ENCODE measurements at regions not wholly inside any gene's neighbourhood (a gene's known extent, or its start where the extent isn't known, plus 50 kb on each side); places are given as distances from the start of the nearest gene placed in this dataset.

DNA sequence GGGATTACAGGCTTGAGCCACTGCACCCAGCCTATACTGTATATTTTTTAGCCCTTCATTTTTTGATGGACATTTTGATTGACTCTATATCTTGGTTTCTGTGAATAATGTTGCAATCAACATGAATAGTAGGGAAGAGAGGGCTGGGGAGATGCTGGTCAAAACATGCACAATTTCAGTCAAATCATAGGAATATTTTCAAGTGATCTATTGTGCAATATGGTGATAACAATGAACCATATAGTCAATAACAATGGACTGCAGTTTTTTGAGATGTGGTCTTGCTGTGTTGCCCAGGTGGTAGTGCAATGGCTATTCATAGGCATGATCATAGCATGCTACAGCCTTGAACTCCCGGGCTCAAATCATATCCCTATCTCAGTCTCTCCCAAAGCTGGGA is 264.7 kb upstream of the TMEFF2 start:
- no peaks in the 10 kb centered on the region for H3K4me1 ChIP-seq (ENCODE audit: control insufficient read depth in 1 of 2, insufficient read depth in 1 of 2, low read depth in 1 of 2, low read length in 1 of 2)
- no peak overlapping the region for H3K27ac ChIP-seq
- no peak overlapping the region for H3K4me3 ChIP-seq (ENCODE audit: low read depth in 1 of 2, low read length in 1 of 2)
- H3K9me3 ChIP-seq: no peaks in the 10 kb centered on the region
- H3K36me3 ChIP-seq: no peaks in the 10 kb centered on the region
- H3K27me3 ChIP-seq: no peaks in the 10 kb centered on the region
- TF ChIP-seq, protein P1, sequence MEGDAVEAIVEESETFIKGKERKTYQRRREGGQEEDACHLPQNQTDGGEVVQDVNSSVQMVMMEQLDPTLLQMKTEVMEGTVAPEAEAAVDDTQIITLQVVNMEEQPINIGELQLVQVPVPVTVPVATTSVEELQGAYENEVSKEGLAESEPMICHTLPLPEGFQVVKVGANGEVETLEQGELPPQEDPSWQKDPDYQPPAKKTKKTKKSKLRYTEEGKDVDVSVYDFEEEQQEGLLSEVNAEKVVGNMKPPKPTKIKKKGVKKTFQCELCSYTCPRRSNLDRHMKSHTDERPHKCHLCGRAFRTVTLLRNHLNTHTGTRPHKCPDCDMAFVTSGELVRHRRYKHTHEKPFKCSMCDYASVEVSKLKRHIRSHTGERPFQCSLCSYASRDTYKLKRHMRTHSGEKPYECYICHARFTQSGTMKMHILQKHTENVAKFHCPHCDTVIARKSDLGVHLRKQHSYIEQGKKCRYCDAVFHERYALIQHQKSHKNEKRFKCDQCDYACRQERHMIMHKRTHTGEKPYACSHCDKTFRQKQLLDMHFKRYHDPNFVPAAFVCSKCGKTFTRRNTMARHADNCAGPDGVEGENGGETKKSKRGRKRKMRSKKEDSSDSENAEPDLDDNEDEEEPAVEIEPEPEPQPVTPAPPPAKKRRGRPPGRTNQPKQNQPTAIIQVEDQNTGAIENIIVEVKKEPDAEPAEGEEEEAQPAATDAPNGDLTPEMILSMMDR (IDR thresholded peaks at IDR 0.05): no peak

- Histone ChIP-seq H3K4me1 (ENCODE audit: control insufficient read depth in 1 of 2, insufficient read depth in 1 of 2, low read depth in 1 of 2, low read length in 1 of 2) (no peaks in the 10 kb centered on the region), H3K4me3 (ENCODE audit: low read depth in 1 of 2, low read length in 1 of 2) (no peak overlapping the region), H3K9me3 (no peaks in the 10 kb centered on the region), H3K36me3 (no peaks in the 10 kb centered on the region), H3K27me3 (no peaks in the 10 kb centered on the region), H3K27ac (no peak overlapping the region)
- TF ChIP-seq, protein P1 (IDR thresholded peaks at IDR 0.05): no peak
These were observed 254.1 kb upstream of the TMEFF2 start for GRCh38 chr2:192448881-192449280.

DNA sequence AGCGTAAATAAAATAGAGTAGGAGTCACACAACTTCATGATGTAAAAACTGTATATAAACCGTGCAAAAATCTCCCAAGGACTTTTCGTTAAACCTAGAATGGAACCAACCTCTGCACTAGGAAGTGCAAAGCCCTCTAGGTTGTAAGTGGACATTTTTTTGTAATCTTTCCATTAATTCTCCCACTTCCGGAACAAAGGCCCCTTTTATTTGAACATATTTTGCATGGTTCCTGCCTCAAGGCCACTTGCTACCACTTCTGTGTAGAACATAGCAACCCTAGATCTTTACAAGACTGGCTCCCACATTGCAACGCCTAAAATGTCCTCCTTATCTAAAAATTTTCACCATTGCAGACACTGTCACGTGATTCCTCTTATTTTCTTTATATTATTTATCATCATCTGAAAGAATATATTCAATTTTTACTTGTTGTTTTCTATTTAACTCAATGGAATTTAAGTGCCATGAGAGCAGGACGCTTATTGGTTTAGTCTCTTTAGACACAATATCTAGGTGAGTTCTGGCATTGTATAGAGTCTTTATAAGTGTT is 249.6 kb upstream of the TMEFF2 start:
- Histone ChIP-seq H3K4me3 (ENCODE audit: low read depth in 1 of 2, low read length in 1 of 2) (no peak overlapping the region), H3K27me3 (no peaks in the 10 kb centered on the region)
- TF ChIP-seq, protein P1 (IDR thresholded peaks at IDR 0.05): no peak

GRCh38 chr2:192443831-192444230 is 249.1 kb upstream of the TMEFF2 start:
- Histone ChIP-seq H3K4me1 (ENCODE audit: control insufficient read depth in 1 of 2, insufficient read depth in 1 of 2, low read depth in 1 of 2, low read length in 1 of 2) (no peaks in the 10 kb centered on the region), H3K27me3 (no peaks in the 10 kb centered on the region), H3K36me3 (no peaks in the 10 kb centered on the region), H3K4me3 (ENCODE audit: low read depth in 1 of 2, low read length in 1 of 2) (no peak overlapping the region), H3K9me3 (no peaks in the 10 kb centered on the region), H3K27ac (no peak overlapping the region)
- TF ChIP-seq, protein P1 (IDR thresholded peaks at IDR 0.05): no peak

More for the DNA sequence above, 249.6 kb upstream of the TMEFF2 start:
- Histone ChIP-seq H3K4me1 (ENCODE audit: control insufficient read depth in 1 of 2, insufficient read depth in 1 of 2, low read depth in 1 of 2, low read length in 1 of 2) (no peaks in the 10 kb centered on the region), H3K27ac (no peak overlapping the region), H3K36me3 (no peaks in the 10 kb centered on the region), H3K9me3 (no peaks in the 10 kb centered on the region)

DNA sequence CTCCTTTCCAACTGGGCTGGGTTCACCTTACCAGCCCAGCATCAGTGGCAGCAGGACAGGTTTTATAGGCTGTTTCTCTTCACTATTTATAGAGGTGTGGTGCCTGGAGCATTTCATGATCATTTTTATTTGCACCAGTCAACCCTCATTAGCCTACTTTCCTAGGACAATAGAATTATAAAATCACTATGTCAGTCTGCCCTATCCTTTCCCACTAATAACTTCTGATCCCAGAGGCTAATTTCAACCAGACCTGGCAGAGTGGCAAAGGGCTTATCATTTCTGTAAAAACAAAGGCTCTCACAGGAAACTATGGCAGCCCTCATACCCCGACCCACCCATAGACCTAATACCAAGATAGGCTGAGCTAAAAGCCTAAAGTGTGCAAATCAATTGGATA is 243.5 kb upstream of the TMEFF2 start:
- TF ChIP-seq, protein P1 (IDR thresholded peaks at IDR 0.05): no peak
- H3K36me3 ChIP-seq: no peaks in the 10 kb centered on the region
- H3K9me3 ChIP-seq: no peaks in the 10 kb centered on the region
- no peaks in the 10 kb centered on the region for H3K27me3 ChIP-seq
- H3K27ac ChIP-seq: no peak overlapping the region
- no peak overlapping the region for H3K4me3 ChIP-seq (ENCODE audit: low read depth in 1 of 2, low read length in 1 of 2)
- H3K4me1 ChIP-seq (ENCODE audit: control insufficient read depth in 1 of 2, insufficient read depth in 1 of 2, low read depth in 1 of 2, low read length in 1 of 2): no peaks in the 10 kb centered on the region

- Histone ChIP-seq H3K9me3 (no peaks in the 10 kb centered on the region), H3K27ac (no peak overlapping the region), H3K4me1 (ENCODE audit: control insufficient read depth in 1 of 2, insufficient read depth in 1 of 2, low read depth in 1 of 2, low read length in 1 of 2) (no peaks in the 10 kb centered on the region), H3K36me3 (no peaks in the 10 kb centered on the region), H3K27me3 (no peaks in the 10 kb centered on the region), H3K4me3 (ENCODE audit: low read depth in 1 of 2, low read length in 1 of 2) (no peak overlapping the region)
- TF ChIP-seq, protein P1 (IDR thresholded peaks at IDR 0.05): no peak
These were observed 242.9 kb upstream of the TMEFF2 start for GRCh38 chr2:192437653-192438052.
